Endothelial cell (in vitro differentiated cells): ENCODE measurements at regions not wholly inside any gene's neighbourhood (a gene's known extent, or its start where the extent isn't known, plus 50 kb on each side); places are given as distances from the start of the nearest gene placed in this dataset.
"Not testable (repeated sequence)": the region's sequence is repeated elsewhere in the genome, so short reads cannot be mapped to it uniquely, and the experiment has no call there.

ENCODE experiments used
- DNase-seq: peaks from one replicate; pipeline ENCODE4 v3.0.0; 2021; ENCODE audit warnings: low spot score
- H3K27ac Mint-ChIP-seq: one replicate; pipeline ENCODE4 v1.8.0; 2021; ENCODE audit warnings: mixed read lengths, inconsistent platforms; ENCODE audit not compliant: unreplicated experiment
- H3K27me3 Mint-ChIP-seq: one replicate; pipeline ENCODE4 v1.8.0; 2021; ENCODE audit warnings: mild to moderate bottlenecking, moderate library complexity, mixed read lengths, inconsistent platforms; ENCODE audit not compliant: unreplicated experiment
- H3K36me3 Mint-ChIP-seq: one replicate; pipeline ENCODE4 v1.8.0; 2021; ENCODE audit warnings: mild to moderate bottlenecking, low read depth, mixed read lengths, inconsistent platforms; ENCODE audit not compliant: unreplicated experiment
- H3K4me1 Mint-ChIP-seq: one replicate; pipeline ENCODE4 v1.8.0; 2021; ENCODE audit warnings: mild to moderate bottlenecking, mixed read lengths, inconsistent platforms; ENCODE audit not compliant: unreplicated experiment
- H3K4me3 Mint-ChIP-seq: one replicate; pipeline ENCODE4 v1.8.0; 2021; ENCODE audit warnings: mild to moderate bottlenecking, mixed read lengths, inconsistent platforms; ENCODE audit not compliant: unreplicated experiment
- H3K9me3 Mint-ChIP-seq: one replicate; pipeline ENCODE4 v1.8.0; 2021; ENCODE audit warnings: mixed read lengths, inconsistent platforms; ENCODE audit not compliant: unreplicated experiment
- TF ChIP-seq, protein P1 (sequence below): fragments of 200-600 bp; sonication (generic); IDR thresholded peaks from one replicate; pipeline ENCODE4 v1.5.0; 2021; ENCODE audit warnings: antibody characterized with exemption; ENCODE audit not compliant: unreplicated experiment

DNA sequence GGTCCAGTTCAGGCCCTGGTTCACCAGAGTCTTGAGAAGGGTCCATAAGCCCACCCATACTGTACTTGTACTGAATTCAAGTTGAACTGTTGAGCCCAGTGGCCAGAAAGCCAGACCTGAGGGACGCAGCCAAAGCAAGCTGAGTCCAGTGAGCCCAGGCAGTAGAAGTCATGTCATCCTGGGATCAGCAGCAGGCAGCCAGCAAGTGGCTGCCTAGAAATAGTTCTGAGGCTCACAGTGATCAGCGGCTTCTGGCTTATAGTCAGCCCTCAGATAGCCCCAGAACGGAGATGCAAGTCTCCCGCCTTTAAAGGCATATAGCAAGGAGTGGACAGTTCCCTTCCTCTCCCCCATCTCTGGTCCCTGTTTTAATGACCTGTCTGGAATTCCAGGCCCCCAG lies 347.1 kb downstream of the FBXW7 start:
- Mint-ChIP-seq H3K27ac (no peak overlapping the region), H3K4me1 (peaks cover 10% of the 10 kb centered on the region), H3K36me3 (no peaks in the 10 kb centered on the region), H3K9me3 (no peaks in the 10 kb centered on the region), H3K27me3 (no peaks in the 10 kb centered on the region), H3K4me3 (no peak overlapping the region)
- DNase-seq = no peak
- TF ChIP-seq, protein P1, sequence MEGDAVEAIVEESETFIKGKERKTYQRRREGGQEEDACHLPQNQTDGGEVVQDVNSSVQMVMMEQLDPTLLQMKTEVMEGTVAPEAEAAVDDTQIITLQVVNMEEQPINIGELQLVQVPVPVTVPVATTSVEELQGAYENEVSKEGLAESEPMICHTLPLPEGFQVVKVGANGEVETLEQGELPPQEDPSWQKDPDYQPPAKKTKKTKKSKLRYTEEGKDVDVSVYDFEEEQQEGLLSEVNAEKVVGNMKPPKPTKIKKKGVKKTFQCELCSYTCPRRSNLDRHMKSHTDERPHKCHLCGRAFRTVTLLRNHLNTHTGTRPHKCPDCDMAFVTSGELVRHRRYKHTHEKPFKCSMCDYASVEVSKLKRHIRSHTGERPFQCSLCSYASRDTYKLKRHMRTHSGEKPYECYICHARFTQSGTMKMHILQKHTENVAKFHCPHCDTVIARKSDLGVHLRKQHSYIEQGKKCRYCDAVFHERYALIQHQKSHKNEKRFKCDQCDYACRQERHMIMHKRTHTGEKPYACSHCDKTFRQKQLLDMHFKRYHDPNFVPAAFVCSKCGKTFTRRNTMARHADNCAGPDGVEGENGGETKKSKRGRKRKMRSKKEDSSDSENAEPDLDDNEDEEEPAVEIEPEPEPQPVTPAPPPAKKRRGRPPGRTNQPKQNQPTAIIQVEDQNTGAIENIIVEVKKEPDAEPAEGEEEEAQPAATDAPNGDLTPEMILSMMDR = no peak

- H3K27me3 Mint-ChIP-seq = no peaks in the 10 kb centered on the region
Observed at GRCh38 chr4:152187693-152188092, 348.2 kb downstream of the FBXW7 start.

GRCh38 chr4:152185786-152186550 lies 349.9 kb downstream of the FBXW7 start:
- no peak overlapping the region for H3K4me3 Mint-ChIP-seq
- TF ChIP-seq, protein P1 = no peak
- H3K27me3 Mint-ChIP-seq = no peaks in the 10 kb centered on the region
- no peak for DNase-seq
- no peak overlapping the region for H3K27ac Mint-ChIP-seq
- peaks cover 10% of the 10 kb centered on the region for H3K4me1 Mint-ChIP-seq
- H3K9me3 Mint-ChIP-seq = no peaks in the 10 kb centered on the region
- no peaks in the 10 kb centered on the region for H3K36me3 Mint-ChIP-seq

More at GRCh38 chr4:152187693-152188092, 348.2 kb downstream of the FBXW7 start:
- Mint-ChIP-seq H3K9me3 (no peaks in the 10 kb centered on the region), H3K4me1 (peaks cover 10% of the 10 kb centered on the region), H3K27ac (no peak overlapping the region), H3K4me3 (no peak overlapping the region), H3K36me3 (no peaks in the 10 kb centered on the region)
- TF ChIP-seq, protein P1 = no peak
- no peak for DNase-seq

GRCh38 chr4:152181150-152181549 lies 354.7 kb downstream of the FBXW7 start:
- Mint-ChIP-seq H3K4me3 (no peak overlapping the region), H3K4me1 (peaks cover 4% of the 10 kb centered on the region), H3K36me3 (no peaks in the 10 kb centered on the region), H3K9me3 (no peaks in the 10 kb centered on the region), H3K27me3 (no peaks in the 10 kb centered on the region), H3K27ac (no peak overlapping the region)
- no peak for DNase-seq
- TF ChIP-seq, protein P1 = no peak

GRCh38 chr4:152180369-152180768 lies 355.5 kb downstream of the FBXW7 start:
- DNase-seq = no peak
- Mint-ChIP-seq H3K4me1 (no peaks in the 10 kb centered on the region), H3K27me3 (peaks cover 2% of the 10 kb centered on the region), H3K4me3 (no peak overlapping the region), H3K9me3 (no peaks in the 10 kb centered on the region), H3K27ac (no peak overlapping the region), H3K36me3 (no peaks in the 10 kb centered on the region)
- TF ChIP-seq, protein P1 = no peak

GRCh38 chr4:152177538-152177937 lies 358.4 kb downstream of the FBXW7 start:
- H3K4me1 Mint-ChIP-seq, H3K27me3 Mint-ChIP-seq, H3K36me3 Mint-ChIP-seq, H3K9me3 Mint-ChIP-seq, H3K27ac Mint-ChIP-seq, DNase-seq, H3K4me3 Mint-ChIP-seq: not testable (repeated sequence)
